ENCODE measurements at regions not wholly inside any gene's neighbourhood (a gene's known extent, or its start where the extent isn't known, plus 50 kb on each side); places are given as distances from the start of the nearest gene placed in this dataset.

DNA sequence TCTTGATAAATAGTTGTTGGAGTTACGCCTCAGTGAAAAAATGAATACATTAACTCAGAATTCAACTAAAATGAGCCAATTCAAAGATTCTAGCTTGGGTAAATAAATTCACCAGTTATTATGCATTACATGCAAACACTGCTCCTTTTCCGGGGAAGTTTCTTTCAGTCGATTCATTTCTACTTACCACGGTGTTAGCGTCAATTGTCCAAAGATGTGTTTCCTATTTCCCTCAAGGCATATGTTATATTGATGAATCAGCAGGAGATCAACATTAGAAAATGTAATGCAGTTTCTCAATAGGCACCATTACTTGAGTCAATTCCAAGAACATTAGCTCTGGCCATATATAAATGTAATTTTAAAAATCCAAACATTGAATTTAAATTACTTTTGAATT is 517.7 kb downstream of the OTOL1 start:
- BruUV-seq (replicated peaks) = no TSS peak
- ChIA-PET POLR2A (no interaction called here), SMC1A (ENCODE audit: uncharacterized antibody, unreplicated experiment) (interaction anchor here (1.0 kb wide), 1 partner anchor 9 kb away, joined by 3 read pairs; no protein-coding TSS in a partner anchor), RAD21 (ENCODE audit: unreplicated experiment) (no interaction called here), CTCF (interaction anchor here (0.5 kb wide), 1 partner anchor 248 kb away, joined by 4 read pairs; no protein-coding TSS in a partner anchor)
- intact Hi-C loops (cut with micrococcal nuclease; ENCODE audit: unreplicated experiment) = no loop called here
- FAIRE-seq = no peak
- Histone ChIP-seq H3K27ac (ENCODE audit: control insufficient read depth, insufficient read depth) (no peak overlapping the region), H3K9me3 (replicated peaks; ENCODE audit: control insufficient read depth, insufficient read depth, low read length) (no peaks in the 10 kb centered on the region), H3K9ac (ENCODE audit: control insufficient read depth, insufficient read depth, low read length) (no peak overlapping the region), H3K4me2 (ENCODE audit: control insufficient read depth, insufficient read depth) (no peak overlapping the region), H2AFZ (ENCODE audit: control insufficient read depth, low read depth, low read length) (no peak overlapping the region), H3K4me1 (ENCODE audit: control insufficient read depth, insufficient read depth, low read length) (no peaks in the 10 kb centered on the region), H3K27me3 (replicated peaks in 1 of 2; ENCODE audit: control insufficient read depth in 2 of 2, insufficient read depth in 2 of 2, low read length in 1 of 2) (no peaks in the 10 kb centered on the region), H3K79me2 (ENCODE audit: control insufficient read depth, insufficient read depth, low read length) (no peaks in the 10 kb centered on the region), H4K20me1 (ENCODE audit: control insufficient read depth, insufficient read depth) (no peaks in the 10 kb centered on the region), H3K36me3 (ENCODE audit: control insufficient read depth in 2 of 2, insufficient read depth in 2 of 2, low read length in 1 of 2) (no peaks in the 10 kb centered on the region), H3K4me3 (no peak overlapping the region)
- no peak for ATAC-seq
- DNase-seq (ENCODE audit: low read depth, low spot score) = no peak
- whole genome bisulfite sequencing (ENCODE audit: insufficient coverage, insufficient replicate concordance, low lambda C conversion rate, missing lambda C conversion rate) = 63% methylated on average over 5 of the region's 5 CpGs
- TF ChIP-seq TARDBP (IDR thresholded peaks at IDR 0.05; ENCODE audit: borderline replicate concordance) (no peak), POLR2A (IDR thresholded peaks at IDR 0.05; ENCODE audit: low read depth, low read length) (no peak), EGR1 (IDR thresholded peaks at IDR 0.05; ENCODE audit: borderline replicate concordance in 1 of 2, low read depth in 2 of 2, low read length in 2 of 2) (no peak), NR2F1 (conservative IDR thresholded peaks at IDR 0.05) (no peak)
- in situ Hi-C loops (cut with MboI) = no loop called here

DNA sequence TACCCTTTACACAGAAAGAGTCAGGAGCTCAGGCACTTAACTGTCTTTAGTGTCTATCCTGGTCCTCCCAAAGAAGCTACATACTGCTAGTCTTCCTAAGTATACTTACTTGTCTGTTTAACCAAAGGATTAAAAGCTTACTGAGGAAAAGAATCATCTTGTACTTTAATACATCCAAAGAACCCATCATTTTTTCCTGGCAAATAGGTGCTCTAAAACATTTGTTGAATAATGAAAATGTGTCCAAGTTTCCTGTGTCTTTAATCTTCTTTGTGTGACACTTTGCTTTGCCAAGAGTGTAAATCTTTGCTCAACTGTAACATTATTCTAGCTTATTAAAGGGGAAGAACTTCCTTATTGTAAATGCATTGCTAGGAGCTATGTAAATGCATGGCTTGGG is 519.2 kb downstream of the OTOL1 start:
- Histone ChIP-seq H3K79me2 (ENCODE audit: control insufficient read depth, insufficient read depth, low read length) (no peaks in the 10 kb centered on the region), H3K9ac (ENCODE audit: control insufficient read depth, insufficient read depth, low read length) (no peak overlapping the region), H3K9me3 (replicated peaks; ENCODE audit: control insufficient read depth, insufficient read depth, low read length) (no peaks in the 10 kb centered on the region), H3K27me3 (replicated peaks in 1 of 2; ENCODE audit: control insufficient read depth in 2 of 2, insufficient read depth in 2 of 2, low read length in 1 of 2) (no peaks in the 10 kb centered on the region), H3K36me3 (ENCODE audit: control insufficient read depth in 2 of 2, insufficient read depth in 2 of 2, low read length in 1 of 2) (no peaks in the 10 kb centered on the region), H3K27ac (ENCODE audit: control insufficient read depth, insufficient read depth) (no peak overlapping the region), H2AFZ (ENCODE audit: control insufficient read depth, low read depth, low read length) (no peak overlapping the region), H3K4me1 (ENCODE audit: control insufficient read depth, insufficient read depth, low read length) (no peaks in the 10 kb centered on the region), H4K20me1 (ENCODE audit: control insufficient read depth, insufficient read depth) (no peaks in the 10 kb centered on the region), H3K4me3 (no peak overlapping the region), H3K4me2 (ENCODE audit: control insufficient read depth, insufficient read depth) (no peak overlapping the region)
- no TSS peak for BruUV-seq (replicated peaks)
- in situ Hi-C loops (cut with MboI) = no loop called here
- no peak for ATAC-seq
- SMC1A ChIA-PET (ENCODE audit: uncharacterized antibody, unreplicated experiment) = no interaction called here
- FAIRE-seq = no peak
- RAD21 ChIA-PET (ENCODE audit: unreplicated experiment) = no interaction called here
- CTCF ChIA-PET = no interaction called here
- no peak for DNase-seq (ENCODE audit: low read depth, low spot score)
- POLR2A ChIA-PET = no interaction called here
- intact Hi-C loops (cut with micrococcal nuclease; ENCODE audit: unreplicated experiment) = no loop called here
- no peak for TF ChIP-seq CBFB (IDR thresholded peaks at IDR 0.05; ENCODE audit: low read depth)
- TF ChIP-seq CHD2 (IDR thresholded peaks at IDR 0.05; ENCODE audit: borderline replicate concordance, low read depth, low read length) = no peak
- TF ChIP-seq, protein P1, sequence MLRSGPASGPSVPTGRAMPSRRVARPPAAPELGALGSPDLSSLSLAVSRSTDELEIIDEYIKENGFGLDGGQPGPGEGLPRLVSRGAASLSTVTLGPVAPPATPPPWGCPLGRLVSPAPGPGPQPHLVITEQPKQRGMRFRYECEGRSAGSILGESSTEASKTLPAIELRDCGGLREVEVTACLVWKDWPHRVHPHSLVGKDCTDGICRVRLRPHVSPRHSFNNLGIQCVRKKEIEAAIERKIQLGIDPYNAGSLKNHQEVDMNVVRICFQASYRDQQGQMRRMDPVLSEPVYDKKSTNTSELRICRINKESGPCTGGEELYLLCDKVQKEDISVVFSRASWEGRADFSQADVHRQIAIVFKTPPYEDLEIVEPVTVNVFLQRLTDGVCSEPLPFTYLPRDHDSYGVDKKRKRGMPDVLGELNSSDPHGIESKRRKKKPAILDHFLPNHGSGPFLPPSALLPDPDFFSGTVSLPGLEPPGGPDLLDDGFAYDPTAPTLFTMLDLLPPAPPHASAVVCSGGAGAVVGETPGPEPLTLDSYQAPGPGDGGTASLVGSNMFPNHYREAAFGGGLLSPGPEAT (IDR thresholded peaks at IDR 0.05; ENCODE audit: low read depth) = no peak
- no peak for TF ChIP-seq NFXL1 (IDR thresholded peaks at IDR 0.05; ENCODE audit: borderline replicate concordance)
- TF ChIP-seq RUNX3 (IDR thresholded peaks at IDR 0.05; ENCODE audit: low read length) = no peak
- no peak for TF ChIP-seq CEBPZ (IDR thresholded peaks at IDR 0.05; ENCODE audit: low read depth, low read length)
- TF ChIP-seq ELK1 (IDR thresholded peaks at IDR 0.05; ENCODE audit: low read depth, low read length) = no peak
- TF ChIP-seq ZNF622 (IDR thresholded peaks at IDR 0.05) = no peak
- no peak for TF ChIP-seq MEF2A (IDR thresholded peaks at IDR 0.05; ENCODE audit: insufficient read depth, low read depth, low read length)
- TF ChIP-seq FOXM1 (IDR thresholded peaks at IDR 0.05; ENCODE audit: low read depth, low read length) = no peak
- TF ChIP-seq TCF3 (IDR thresholded peaks at IDR 0.05; ENCODE audit: borderline replicate concordance, insufficient read depth, low read depth, low read length) = no peak
